Neural progenitor cell (in vitro differentiated cells): ENCODE measurements at regions not wholly inside any gene's neighbourhood (a gene's known extent, or its start where the extent isn't known, plus 50 kb on each side); places are given as distances from the start of the nearest gene placed in this dataset.

Source experiments
- DNase-seq: peaks from one replicate; pipeline ENCODE4 v3.0.0-alpha.2; 2016; ENCODE audit warnings: low spot score
- H2AFZ ChIP-seq: fragments of 200-600 bp; sonication (generic); replicated peaks from 2 replicates; pipeline ENCODE4 v1.6.1; 2016; ENCODE audit warnings: antibody characterized with exemption
- H3F3A ChIP-seq: fragments of 200-600 bp; sonication (generic); 2 replicates; pipeline ENCODE4 v1.6.1; 2016; ENCODE audit warnings: antibody characterized with exemption, low read depth
- H3K27ac ChIP-seq: fragments of 200-600 bp; sonication (generic); 2 replicates; pipeline ENCODE4 v1.5.1; 2016; ENCODE audit warnings: mild to moderate bottlenecking
- H3K27me3 ChIP-seq: fragments of 200-600 bp; sonication (generic); 2 replicates; pipeline ENCODE4 v1.6.1; 2016; ENCODE audit warnings: mild to moderate bottlenecking, moderate library complexity
- H3K36me3 ChIP-seq: fragments of 200-600 bp; sonication (generic); 2 replicates; pipeline ENCODE4 v1.5.1; 2016
- H3K4me1 ChIP-seq: fragments of 200-600 bp; sonication (generic); 2 replicates; pipeline ENCODE4 v1.6.1; 2016; ENCODE audit warnings: mixed run types
- H3K4me2 ChIP-seq: fragments of 200-600 bp; sonication (generic); 2 replicates; pipeline ENCODE4 v1.6.1; 2016
- H3K4me3 ChIP-seq: fragments of 200-600 bp; sonication (generic); 2 replicates; pipeline ENCODE4 v1.5.1; 2016
- H3K79me2 ChIP-seq: fragments of 200-600 bp; sonication (generic); 2 replicates; pipeline ENCODE4 v1.6.1; 2016; ENCODE audit warnings: low read depth
- H3K9ac ChIP-seq: fragments of 200-600 bp; sonication (generic); 2 replicates; pipeline ENCODE4 v1.6.1; 2016
- H3K9me3 ChIP-seq: fragments of 200-600 bp; sonication (generic); 2 replicates; pipeline ENCODE4 v1.5.1; 2016; ENCODE audit warnings: low read depth
- H4K20me1 ChIP-seq: fragments of 200-600 bp; sonication (generic); 2 replicates; pipeline ENCODE4 v1.6.1; 2016; ENCODE audit warnings: low read depth
- H3K27ac Mint-ChIP-seq: 3 replicates; pipeline ENCODE4 v1.8.0; 2021; ENCODE audit warnings: mixed read lengths
- H3K27me3 Mint-ChIP-seq: 2 replicates; pipeline ENCODE4 v1.8.0; 2022; ENCODE audit warnings: low read depth, mild to moderate bottlenecking, inconsistent platforms, moderate library complexity, mixed read lengths; ENCODE audit not compliant: insufficient read depth
- H3K36me3 Mint-ChIP-seq: 3 replicates; pipeline ENCODE4 v1.8.0; 2021; ENCODE audit warnings: mixed read lengths
- H3K4me1 Mint-ChIP-seq: 3 replicates; pipeline ENCODE4 v1.8.0; 2021; ENCODE audit warnings: mixed read lengths
- H3K4me3 Mint-ChIP-seq: 3 replicates; pipeline ENCODE4 v1.8.0; 2021; ENCODE audit warnings: mild to moderate bottlenecking, moderate library complexity, mixed read lengths
- H3K9me3 Mint-ChIP-seq: 3 replicates; pipeline ENCODE4 v1.8.0; 2020; ENCODE audit warnings: mixed read lengths
- CTCF ChIP-seq: fragments of 200-600 bp; sonication (generic); IDR thresholded peaks from 2 replicates; pipeline ENCODE4 v1.5.1; 2017; ENCODE audit warnings: antibody characterized with exemption, mild to moderate bottlenecking
- EZH2 ChIP-seq: fragments of 200-600 bp; sonication (generic); IDR thresholded peaks from 2 replicates; pipeline ENCODE4 v1.6.1; 2017; ENCODE audit warnings: antibody characterized with exemption, mild to moderate bottlenecking, moderate library complexity
- EZH2phosphoT487 ChIP-seq: fragments of 200-600 bp; sonication (generic); IDR thresholded peaks from 2 replicates; pipeline ENCODE4 v1.6.1; 2017; ENCODE audit warnings: antibody characterized with exemption

DNA sequence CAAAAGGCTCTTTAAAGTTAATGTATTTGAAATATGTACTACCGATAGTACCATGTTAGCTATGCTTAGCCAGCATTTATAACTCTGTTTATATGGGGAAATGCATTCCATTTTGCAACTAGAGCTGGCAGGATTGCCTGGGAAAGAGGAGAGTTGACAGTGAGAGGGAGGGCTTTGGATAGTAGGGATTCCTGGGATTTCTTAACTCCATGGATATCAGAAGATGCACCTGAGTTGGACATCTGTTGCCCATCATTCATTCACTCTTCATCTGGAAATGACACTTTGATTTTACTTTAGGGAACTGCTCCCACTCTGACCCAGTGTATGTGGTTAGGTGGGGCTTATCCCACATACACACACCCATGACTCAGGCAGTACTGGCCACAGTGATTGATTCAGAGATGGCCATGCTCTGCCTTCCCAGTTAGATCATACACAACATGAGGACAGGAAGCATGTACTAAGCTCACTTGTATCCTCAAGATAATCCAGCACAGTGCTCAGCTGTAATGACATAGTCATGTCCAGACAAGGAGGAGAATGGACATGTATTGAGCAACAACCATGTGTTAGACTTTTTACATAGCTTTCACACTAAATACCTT, 248.8 kb downstream of the MREG start:
- TF ChIP-seq EZH2phosphoT487, result no peak
- H3K27me3 Mint-ChIP-seq, result peaks cover 2% of the 10 kb centered on the region
- Histone ChIP-seq H3K4me1 (no peaks in the 10 kb centered on the region), H3K27me3 (no peaks in the 10 kb centered on the region), H3F3A (no peaks in the 10 kb centered on the region), H3K4me3 (no peak overlapping the region), H3K4me2 (no peak overlapping the region), H3K79me2 (no peaks in the 10 kb centered on the region), H3K27ac (no peak overlapping the region), H3K9ac (no peak overlapping the region), H4K20me1 (no peaks in the 10 kb centered on the region), H2AFZ (no peak overlapping the region), H3K36me3 (no peaks in the 10 kb centered on the region), H3K9me3 (no peaks in the 10 kb centered on the region)
- no peak overlapping the region for H3K4me3 Mint-ChIP-seq
- H3K27ac Mint-ChIP-seq, result no peak overlapping the region
- H3K4me1 Mint-ChIP-seq, result no peaks in the 10 kb centered on the region
- no peak for DNase-seq
- peaks cover 3% of the 10 kb centered on the region for H3K36me3 Mint-ChIP-seq
- peaks cover 39% of the 10 kb centered on the region for H3K9me3 Mint-ChIP-seq

DNA sequence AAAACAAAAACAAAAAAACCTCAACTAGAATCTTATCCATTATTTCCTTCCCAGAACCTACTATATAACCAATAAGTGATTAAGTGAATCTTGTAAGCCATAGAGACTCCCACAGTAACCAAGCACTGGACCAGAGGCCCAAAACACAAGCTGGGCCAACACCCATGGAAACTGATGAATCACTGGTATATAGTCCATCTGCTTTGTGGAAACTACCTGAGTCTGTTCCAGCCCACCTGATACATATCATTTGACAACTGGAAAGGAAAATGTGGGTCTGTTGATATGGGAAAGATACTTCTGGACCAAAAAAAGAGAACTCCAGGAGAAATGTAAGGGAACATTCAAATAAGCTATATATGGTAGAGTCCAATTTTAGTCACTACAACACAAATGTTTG, 252.8 kb downstream of the MREG start:
- no peak for TF ChIP-seq CTCF
- H3F3A ChIP-seq, result no peaks in the 10 kb centered on the region
- Mint-ChIP-seq H3K9me3 (peaks cover 17% of the 10 kb centered on the region), H3K4me3 (no peak overlapping the region), H3K36me3 (no peaks in the 10 kb centered on the region), H3K27ac (no peak overlapping the region), H3K27me3 (peaks cover 4% of the 10 kb centered on the region), H3K4me1 (no peaks in the 10 kb centered on the region)
- H2AFZ ChIP-seq, result no peak overlapping the region
- no peaks in the 10 kb centered on the region for H4K20me1 ChIP-seq
- H3K4me3 ChIP-seq, result no peak overlapping the region
- H3K36me3 ChIP-seq, result no peaks in the 10 kb centered on the region
- DNase-seq, result no peak
- H3K27me3 ChIP-seq, result no peaks in the 10 kb centered on the region
- H3K79me2 ChIP-seq, result no peaks in the 10 kb centered on the region
- H3K9me3 ChIP-seq, result no peaks in the 10 kb centered on the region
- no peak overlapping the region for H3K4me2 ChIP-seq
- no peak overlapping the region for H3K27ac ChIP-seq
- H3K4me1 ChIP-seq, result no peaks in the 10 kb centered on the region
- no peak overlapping the region for H3K9ac ChIP-seq

DNA sequence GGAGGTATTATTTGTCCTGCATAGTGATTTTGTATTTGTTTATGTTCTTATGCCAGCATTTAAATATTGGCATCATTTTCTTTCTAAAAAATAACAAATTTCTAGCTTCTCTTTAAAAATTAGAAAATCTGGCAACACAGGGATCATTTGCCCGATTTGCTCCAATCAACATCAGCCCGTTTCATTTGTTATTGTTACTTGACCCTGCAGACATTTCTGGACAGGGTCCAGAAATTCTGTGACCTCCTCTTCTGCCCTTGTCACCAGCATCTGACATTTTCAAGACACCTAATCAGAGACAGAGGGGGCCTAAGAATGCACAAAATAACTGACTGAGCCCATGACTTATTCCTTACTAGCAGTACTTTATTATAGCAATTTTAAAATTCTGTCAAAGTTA, 253.3 kb downstream of the MREG start:
- Mint-ChIP-seq H3K4me3 (no peak overlapping the region), H3K27ac (no peak overlapping the region), H3K9me3 (peaks cover 17% of the 10 kb centered on the region), H3K4me1 (no peaks in the 10 kb centered on the region), H3K36me3 (no peaks in the 10 kb centered on the region), H3K27me3 (peaks cover 4% of the 10 kb centered on the region)
- TF ChIP-seq EZH2phosphoT487, result no peak
- TF ChIP-seq EZH2, result no peak
- TF ChIP-seq CTCF, result no peak
- Histone ChIP-seq H3K36me3 (no peaks in the 10 kb centered on the region), H3K9ac (no peak overlapping the region), H3K4me3 (no peak overlapping the region), H3K27ac (no peak overlapping the region), H2AFZ (no peak overlapping the region), H3K9me3 (no peaks in the 10 kb centered on the region), H3K27me3 (no peaks in the 10 kb centered on the region), H3K79me2 (no peaks in the 10 kb centered on the region), H3K4me2 (no peak overlapping the region), H4K20me1 (no peaks in the 10 kb centered on the region), H3F3A (no peaks in the 10 kb centered on the region), H3K4me1 (no peaks in the 10 kb centered on the region)
- no peak for DNase-seq

DNA sequence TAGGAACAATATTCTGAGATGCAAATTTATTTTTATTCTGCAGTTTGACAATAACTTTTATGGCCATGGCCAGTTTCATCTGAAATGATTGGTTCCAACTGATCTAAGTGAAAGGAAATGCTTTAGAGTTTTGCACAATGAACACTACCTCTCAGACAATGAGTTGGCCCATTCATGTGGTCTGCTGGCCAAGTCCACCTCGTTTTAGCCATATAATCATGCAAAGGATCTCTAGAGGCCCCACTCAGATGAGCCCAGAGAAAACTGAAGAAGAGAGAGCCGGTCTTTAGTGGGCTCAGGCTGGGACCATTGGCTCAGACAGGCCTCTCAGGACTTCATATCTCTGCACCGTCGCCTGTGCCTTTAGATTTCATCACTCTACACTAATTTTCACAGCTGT, 254.7 kb downstream of the MREG start:
- Histone ChIP-seq H3K4me2 (no peak overlapping the region), H4K20me1 (no peaks in the 10 kb centered on the region), H3K79me2 (no peaks in the 10 kb centered on the region), H3F3A (no peaks in the 10 kb centered on the region), H3K9me3 (no peaks in the 10 kb centered on the region), H3K36me3 (no peaks in the 10 kb centered on the region), H3K27me3 (no peaks in the 10 kb centered on the region), H3K27ac (no peak overlapping the region), H2AFZ (no peak overlapping the region), H3K4me3 (no peak overlapping the region), H3K4me1 (no peaks in the 10 kb centered on the region), H3K9ac (no peak overlapping the region)
- H3K4me1 Mint-ChIP-seq, result peaks cover 3% of the 10 kb centered on the region
- peaks cover 4% of the 10 kb centered on the region for H3K27me3 Mint-ChIP-seq
- no peaks in the 10 kb centered on the region for H3K36me3 Mint-ChIP-seq
- no peak overlapping the region for H3K27ac Mint-ChIP-seq
- H3K4me3 Mint-ChIP-seq, result no peak overlapping the region
- DNase-seq, result no peak
- peaks cover 13% of the 10 kb centered on the region for H3K9me3 Mint-ChIP-seq
- TF ChIP-seq EZH2 (no peak), CTCF (no peak), EZH2phosphoT487 (no peak)
